Neural cell (in vitro differentiated cells): ENCODE measurements at regions not wholly inside any gene's neighbourhood (a gene's known extent, or its start where the extent isn't known, plus 50 kb on each side); places are given as distances from the start of the nearest gene placed in this dataset.

Experiments used
- EP300 ChIP-seq: fragments of 450-650 bp; conservative IDR thresholded peaks from 2 replicates; pipeline ENCODE4 v1.6.1; 2014; ENCODE audit warnings: antibody characterized with exemption, mild to moderate bottlenecking, moderate library complexity; ENCODE audit not compliant: poor library complexity, severe bottlenecking
- POLR2AphosphoS5 ChIP-seq: IDR thresholded peaks from 2 replicates; pipeline ENCODE4 v1.6.1; 2012
- RAD21 ChIP-seq: fragments of 450-650 bp; conservative IDR thresholded peaks from 2 replicates; pipeline ENCODE4 v1.6.1; 2014; ENCODE audit warnings: antibody characterized with exemption, mild to moderate bottlenecking, moderate library complexity
- REST ChIP-seq: IDR thresholded peaks from 2 replicates; pipeline ENCODE4 v1.6.1; 2012; ENCODE audit warnings: borderline replicate concordance
- SMC3 ChIP-seq: fragments of 450-650 bp; conservative IDR thresholded peaks from 2 replicates; pipeline ENCODE4 v1.6.1; 2014; ENCODE audit warnings: antibody characterized with exemption, mild to moderate bottlenecking, moderate library complexity; ENCODE audit not compliant: poor library complexity
- TF ChIP-seq, protein P1 (sequence below): fragments of 450-650 bp; IDR thresholded peaks from 2 replicates; pipeline ENCODE4 v1.5.1; 2014; ENCODE audit warnings: antibody characterized with exemption, mild to moderate bottlenecking, moderate library complexity; ENCODE audit not compliant: poor library complexity, severe bottlenecking

DNA sequence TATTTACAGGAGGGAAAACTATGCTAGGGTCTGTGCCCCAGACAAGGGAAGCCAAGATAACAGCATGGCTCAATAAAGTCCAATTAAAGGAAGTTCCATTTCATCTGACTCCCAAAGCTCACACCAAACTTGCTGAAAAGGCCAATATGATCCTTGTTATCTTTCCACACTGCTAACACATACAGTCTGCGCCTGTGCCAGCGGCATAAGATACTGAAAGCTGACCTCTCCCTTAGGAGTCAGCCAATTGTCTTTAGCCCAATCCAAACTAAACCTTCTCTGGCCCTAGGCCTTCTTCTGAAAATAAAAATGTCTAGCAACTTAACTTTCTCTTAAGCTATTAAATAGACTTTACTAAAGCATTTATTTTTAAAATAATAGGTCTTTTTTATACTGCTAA lies 179.0 kb upstream of the PLD5 start:
- TF ChIP-seq, protein P1, sequence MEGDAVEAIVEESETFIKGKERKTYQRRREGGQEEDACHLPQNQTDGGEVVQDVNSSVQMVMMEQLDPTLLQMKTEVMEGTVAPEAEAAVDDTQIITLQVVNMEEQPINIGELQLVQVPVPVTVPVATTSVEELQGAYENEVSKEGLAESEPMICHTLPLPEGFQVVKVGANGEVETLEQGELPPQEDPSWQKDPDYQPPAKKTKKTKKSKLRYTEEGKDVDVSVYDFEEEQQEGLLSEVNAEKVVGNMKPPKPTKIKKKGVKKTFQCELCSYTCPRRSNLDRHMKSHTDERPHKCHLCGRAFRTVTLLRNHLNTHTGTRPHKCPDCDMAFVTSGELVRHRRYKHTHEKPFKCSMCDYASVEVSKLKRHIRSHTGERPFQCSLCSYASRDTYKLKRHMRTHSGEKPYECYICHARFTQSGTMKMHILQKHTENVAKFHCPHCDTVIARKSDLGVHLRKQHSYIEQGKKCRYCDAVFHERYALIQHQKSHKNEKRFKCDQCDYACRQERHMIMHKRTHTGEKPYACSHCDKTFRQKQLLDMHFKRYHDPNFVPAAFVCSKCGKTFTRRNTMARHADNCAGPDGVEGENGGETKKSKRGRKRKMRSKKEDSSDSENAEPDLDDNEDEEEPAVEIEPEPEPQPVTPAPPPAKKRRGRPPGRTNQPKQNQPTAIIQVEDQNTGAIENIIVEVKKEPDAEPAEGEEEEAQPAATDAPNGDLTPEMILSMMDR: no peak
- TF ChIP-seq EP300 (no peak), RAD21 (no peak), SMC3 (no peak), REST (no peak), POLR2AphosphoS5 (no peak)
